ENCODE measurements at regions not wholly inside any gene's neighbourhood (a gene's known extent, or its start where the extent isn't known, plus 50 kb on each side); places are given as distances from the start of the nearest gene placed in this dataset.

- TF ChIP-seq CTCF (IDR thresholded peaks at IDR 0.05 in 2 of 3, conservative IDR thresholded peaks at IDR 0.05 in 1 of 3; ENCODE audit: insufficient read depth in 2 of 3, low read depth in 1 of 3, low read length in 3 of 3) (no peak), BHLHE40 (IDR thresholded peaks at IDR 0.05; ENCODE audit: low read length) (no peak), SPI1 (IDR thresholded peaks at IDR 0.05; ENCODE audit: borderline replicate concordance, low read depth, low read length) (no peak), ZZZ3 (IDR thresholded peaks at IDR 0.05) (no peak)
These were observed 109.2 kb upstream of the PTPN1 start for GRCh38 chr20:50400705-50401586.

Measured in K562 (cell line).